PFSK-1 (cell line): ENCODE measurements at regions not wholly inside any gene's neighbourhood (a gene's known extent, or its start where the extent isn't known, plus 50 kb on each side); places are given as distances from the start of the nearest gene placed in this dataset.

Experiments
- FOXP2 ChIP-seq: optimal IDR thresholded peaks from 2 replicates; pipeline ENCODE3; 2011; ENCODE audit warnings: borderline replicate concordance, control low read depth, inconsistent platforms; ENCODE audit not compliant: insufficient read depth; ENCODE audit errors: extremely low read length, extremely low read depth
- POLR2AphosphoS5 ChIP-seq: IDR thresholded peaks from 2 replicates; pipeline ENCODE4 v1.6.1; 2012; ENCODE audit warnings: low read depth, mild to moderate bottlenecking, control low read depth, low read length, moderate library complexity
- REST ChIP-seq, 2 experiments: IDR thresholded peaks; 2 replicates each; pipeline versions ENCODE4 v1.6.1 to v1.8.0; 2011 to 2012; ENCODE audit warnings: low read depth in 2 of 2, low read length in 2 of 2, control low read depth in 1 of 2, inconsistent platforms in 1 of 2, mild to moderate bottlenecking in 1 of 2, moderate library complexity in 1 of 2; ENCODE audit not compliant: insufficient read depth in 1 of 2
- SIN3A ChIP-seq: IDR thresholded peaks from 2 replicates; pipeline ENCODE4 v1.6.1; 2012; ENCODE audit warnings: mild to moderate bottlenecking, low read length, moderate library complexity, borderline replicate concordance; ENCODE audit not compliant: insufficient read depth
- TAF1 ChIP-seq: IDR thresholded peaks from 2 replicates; pipeline ENCODE4 v1.6.1; 2012; ENCODE audit warnings: low read length, control low read depth, borderline replicate concordance; ENCODE audit not compliant: insufficient read depth

GRCh38 chr20:47956268-47956995 is 171.2 kb upstream of the SULF2 start:
- TF ChIP-seq SIN3A: no peak
- TF ChIP-seq POLR2AphosphoS5: no peak
- no peak for TF ChIP-seq TAF1
- TF ChIP-seq REST (IDR thresholded peaks at IDR 0.05; ENCODE audit: insufficient read depth in 1 of 2, low read depth in 2 of 2, low read length in 2 of 2): no peak
- no peak for TF ChIP-seq FOXP2
